Endothelial cell of umbilical vein (primary cell): ENCODE measurements at regions not wholly inside any gene's neighbourhood (a gene's known extent, or its start where the extent isn't known, plus 50 kb on each side); places are given as distances from the start of the nearest gene placed in this dataset.

Experiments used
- CTCF ChIP-seq, 2 donors: IDR thresholded peaks; 1 replicate in 1 of 2; 2 replicates in 1 of 2; pipeline ENCODE4 v1.5.1; 2011; ENCODE audit warnings: low read length in 2 of 2, mild to moderate bottlenecking in 2 of 2, moderate library complexity in 2 of 2, control low read depth in 1 of 2, inconsistent platforms in 1 of 2, low read depth in 1 of 2; ENCODE audit not compliant: insufficient read depth in 1 of 2; ENCODE audit errors: extremely low read depth in 1 of 2
- EZH2 ChIP-seq: IDR thresholded peaks from 2 replicates; pipeline ENCODE4 v1.6.1; 2012; ENCODE audit warnings: borderline replicate concordance, low read depth, mild to moderate bottlenecking, moderate library complexity, low read length, inconsistent platforms; ENCODE audit not compliant: severe bottlenecking
- POLR2A ChIP-seq: IDR thresholded peaks from 2 replicates; pipeline ENCODE4 v1.6.1; 2012; ENCODE audit warnings: low read depth, mild to moderate bottlenecking, control low read depth, low read length

GRCh38 chr17:73861543-73861942, 217.3 kb upstream of the SDK2 start:
- no peak for TF ChIP-seq CTCF (IDR thresholded peaks at IDR 0.05; ENCODE audit: extremely low read depth in 1 of 2, insufficient read depth in 1 of 2, low read depth in 1 of 2, low read length in 2 of 2)
- TF ChIP-seq POLR2A: no peak
- TF ChIP-seq EZH2: no peak
